ENCODE measurements at regions not wholly inside any gene's neighbourhood (a gene's known extent, or its start where the extent isn't known, plus 50 kb on each side); places are given as distances from the start of the nearest gene placed in this dataset.

- Histone ChIP-seq H3K27ac (ENCODE audit: low read depth in 1 of 2, low read length in 2 of 2) (no peak overlapping the region), H3K4me3 (ENCODE audit: low read length) (no peak overlapping the region), H3K4me1 (ENCODE audit: insufficient read depth, low read length) (no peaks in the 10 kb centered on the region), H3K36me3 (ENCODE audit: insufficient read depth, low read length) (no peaks in the 10 kb centered on the region), H3K9me3 (ENCODE audit: control insufficient read depth in 1 of 2, insufficient read depth in 1 of 2, low read length in 2 of 2) (peaks cover 0 to 21% of the 10 kb centered on the region in 2 experiments), H3K27me3 (ENCODE audit: control insufficient read depth in 1 of 2, insufficient read depth in 2 of 2, low read length in 2 of 2) (no peaks in the 10 kb centered on the region)
- ATAC-seq (ENCODE audit: poor library complexity), result no peak
- Mint-ChIP-seq H3K4me1 (ENCODE audit: low read depth) (no peaks in the 10 kb centered on the region), H3K27me3 (no peaks in the 10 kb centered on the region), H3K27ac (no peak overlapping the region), H3K9me3 (peaks cover 7% of the 10 kb centered on the region), H3K36me3 (ENCODE audit: low read depth) (no peaks in the 10 kb centered on the region), H3K4me3 (no peak overlapping the region)
- intact Hi-C loops (cut with DNase I, micrococcal nuclease), result no loop called here
- ChIA-PET POLR2A (no interaction called here), CTCF (no interaction called here)
- TF ChIP-seq CTCF (IDR thresholded peaks at IDR 0.05), result no peak
- no peak for DNase-seq
Measured at GRCh38 chr12:58654021-58654420, 266.3 kb downstream of the LRIG3 start.

- ATAC-seq (ENCODE audit: poor library complexity) (no peak), DNase-seq (no peak)
- Histone ChIP-seq H3K36me3 (ENCODE audit: insufficient read depth, low read length) (no peaks in the 10 kb centered on the region), H3K27me3 (ENCODE audit: control insufficient read depth in 1 of 2, insufficient read depth in 2 of 2, low read length in 2 of 2) (no peaks in the 10 kb centered on the region), H3K4me1 (ENCODE audit: insufficient read depth, low read length) (no peaks in the 10 kb centered on the region), H3K9me3 (ENCODE audit: control insufficient read depth in 1 of 2, insufficient read depth in 1 of 2, low read length in 2 of 2) (peaks cover 0 to 21% of the 10 kb centered on the region in 2 experiments), H3K27ac (ENCODE audit: low read depth in 1 of 2, low read length in 2 of 2) (no peak overlapping the region), H3K4me3 (ENCODE audit: low read length) (no peak overlapping the region)
- no peak for TF ChIP-seq CTCF (IDR thresholded peaks at IDR 0.05)
- Mint-ChIP-seq H3K27me3 (no peaks in the 10 kb centered on the region), H3K4me1 (ENCODE audit: low read depth) (no peaks in the 10 kb centered on the region), H3K9me3 (peaks cover 7% of the 10 kb centered on the region), H3K36me3 (ENCODE audit: low read depth) (no peaks in the 10 kb centered on the region), H3K27ac (no peak overlapping the region), H3K4me3 (no peak overlapping the region)
- POLR2A ChIA-PET, result no interaction called here
- intact Hi-C loops (cut with DNase I, micrococcal nuclease), result no loop called here
- CTCF ChIA-PET, result no interaction called here
Measured at GRCh38 chr12:58655375-58655774, 264.9 kb downstream of the LRIG3 start.

- Histone ChIP-seq H3K4me1 (ENCODE audit: insufficient read depth, low read length) (no peaks in the 10 kb centered on the region), H3K9me3 (ENCODE audit: control insufficient read depth in 1 of 2, insufficient read depth in 1 of 2, low read length in 2 of 2) (peaks cover 0 to 21% of the 10 kb centered on the region in 2 experiments), H3K27me3 (ENCODE audit: control insufficient read depth in 1 of 2, insufficient read depth in 2 of 2, low read length in 2 of 2) (no peaks in the 10 kb centered on the region), H3K4me3 (ENCODE audit: low read length) (no peak overlapping the region), H3K36me3 (ENCODE audit: insufficient read depth, low read length) (no peaks in the 10 kb centered on the region), H3K27ac (ENCODE audit: low read depth in 1 of 2, low read length in 2 of 2) (no peak overlapping the region)
- peaks cover 7% of the 10 kb centered on the region for H3K9me3 Mint-ChIP-seq
- TF ChIP-seq CTCF (IDR thresholded peaks at IDR 0.05), result no peak
- ChIA-PET CTCF (no interaction called here), POLR2A (no interaction called here)
- no peak for DNase-seq
- H3K27ac Mint-ChIP-seq, result no peak overlapping the region
- no peak for ATAC-seq (ENCODE audit: poor library complexity)
- H3K4me1 Mint-ChIP-seq (ENCODE audit: low read depth), result no peaks in the 10 kb centered on the region
- H3K36me3 Mint-ChIP-seq (ENCODE audit: low read depth), result no peaks in the 10 kb centered on the region
- intact Hi-C loops (cut with DNase I, micrococcal nuclease), result no loop called here
- H3K4me3 Mint-ChIP-seq, result no peak overlapping the region
- H3K27me3 Mint-ChIP-seq, result no peaks in the 10 kb centered on the region
Measured at GRCh38 chr12:58656254-58657009, 263.9 kb downstream of the LRIG3 start.
